Loucy (cell line): ENCODE measurements at regions not wholly inside any gene's neighbourhood (a gene's known extent, or its start where the extent isn't known, plus 50 kb on each side); places are given as distances from the start of the nearest gene placed in this dataset.

Source experiments
- H2AFZ ChIP-seq: fragments of 200-600 bp; sonication (generic); 2 replicates; pipeline ENCODE4 v1.6.0; 2016; ENCODE audit warnings: antibody characterized with exemption, mild to moderate bottlenecking, low read length, moderate library complexity
- H3F3A ChIP-seq: fragments of 200-600 bp; 2 replicates; pipeline ENCODE4 v1.6.0; 2016; ENCODE audit warnings: antibody characterized with exemption, low read depth, mild to moderate bottlenecking
- H3K27me3 ChIP-seq: fragments of 200-600 bp; sonication (generic); 2 replicates; pipeline ENCODE4 v1.6.1; 2014; ENCODE audit warnings: low read length, mild to moderate bottlenecking; ENCODE audit not compliant: insufficient read depth, poor library complexity, severe bottlenecking
- H3K36me3 ChIP-seq: fragments of 200-600 bp; sonication (generic); 2 replicates; pipeline ENCODE4 v1.6.1; 2016; ENCODE audit warnings: low read length; ENCODE audit not compliant: insufficient read depth
- H3K4me1 ChIP-seq: fragments of 200-600 bp; sonication (generic); 2 replicates; pipeline ENCODE4 v1.5.1; 2014; ENCODE audit warnings: low read length, mild to moderate bottlenecking; ENCODE audit not compliant: insufficient read depth, poor library complexity, severe bottlenecking
- H3K4me2 ChIP-seq: fragments of 200-600 bp; sonication (generic); 2 replicates; pipeline ENCODE4 v1.6.0; 2014; ENCODE audit warnings: antibody characterized with exemption, low read length, low read depth, mild to moderate bottlenecking; ENCODE audit not compliant: poor library complexity, severe bottlenecking
- H3K4me3 ChIP-seq: fragments of 200-600 bp; sonication (generic); 2 replicates; pipeline ENCODE4 v1.5.1; 2014; ENCODE audit warnings: low read length, mild to moderate bottlenecking, mixed read lengths; ENCODE audit not compliant: poor library complexity, severe bottlenecking
- H3K79me2 ChIP-seq: fragments of 200-600 bp; sonication (generic); 2 replicates; pipeline ENCODE4 v1.6.1; 2014; ENCODE audit warnings: low read length; ENCODE audit not compliant: insufficient read depth
- H3K9ac ChIP-seq: fragments of 200-600 bp; sonication (generic); 2 replicates; pipeline ENCODE4 v1.6.0; 2014; ENCODE audit warnings: mild to moderate bottlenecking, low read depth, low read length, moderate library complexity; ENCODE audit not compliant: poor library complexity, severe bottlenecking
- H3K9me2 ChIP-seq: fragments of 200-600 bp; sonication (generic); replicated peaks from 2 replicates; pipeline ENCODE4 v1.6.1; 2016; ENCODE audit warnings: low read depth, low read length, mixed read lengths
- H3K9me3 ChIP-seq: fragments of 200-600 bp; sonication (generic); 2 replicates; pipeline ENCODE4 v1.6.1; 2014; ENCODE audit warnings: mild to moderate bottlenecking, antibody characterized with exemption, low read length, low read depth; ENCODE audit not compliant: insufficient read depth
- H4K20me1 ChIP-seq: fragments of 200-600 bp; sonication (generic); 2 replicates; pipeline ENCODE4 v1.6.0; 2014; ENCODE audit warnings: antibody characterized with exemption, low read length, mild to moderate bottlenecking; ENCODE audit not compliant: insufficient read depth, poor library complexity, severe bottlenecking
- CTCF ChIP-seq: fragments of 200-600 bp; sonication (generic); conservative IDR thresholded peaks from 2 replicates; pipeline ENCODE4 v1.5.1; 2014; ENCODE audit warnings: mild to moderate bottlenecking, antibody characterized with exemption, low read length
- EZH2phosphoT487 ChIP-seq: fragments of 200-600 bp; IDR thresholded peaks from 2 replicates; pipeline ENCODE4 v1.6.1; 2018; ENCODE audit warnings: antibody characterized with exemption, mild to moderate bottlenecking, moderate library complexity, borderline replicate concordance

- no peak overlapping the region for H3K9ac ChIP-seq
- peaks cover 13% of the 10 kb centered on the region for H3K4me1 ChIP-seq
- TF ChIP-seq EZH2phosphoT487 (no peak), CTCF (no peak)
- no peaks in the 10 kb centered on the region for H3K36me3 ChIP-seq
- no peak overlapping the region for H3K4me2 ChIP-seq
- no peaks in the 10 kb centered on the region for H3K9me3 ChIP-seq
- no peaks in the 10 kb centered on the region for H3K27me3 ChIP-seq
- H3K9me2 ChIP-seq: 0 out of 2 replicates have a peak, but pooled peaks cover 3% of the 10 kb centered on the region
- H3K4me3 ChIP-seq: no peak overlapping the region
- no peaks in the 10 kb centered on the region; the same call in 1 of the 2 replicates for H3F3A ChIP-seq
- no peak overlapping the region for H2AFZ ChIP-seq
- H3K79me2 ChIP-seq: no peaks in the 10 kb centered on the region
- H4K20me1 ChIP-seq: no peaks in the 10 kb centered on the region
These were observed 603.6 kb downstream of the SPRY1 start for GRCh38 chr4:124000233-124000632.

GRCh38 chr4:124015766-124016165 lies 619.2 kb downstream of the SPRY1 start:
- no peak overlapping the region for H2AFZ ChIP-seq

GRCh38 chr4:124017185-124017785 lies 620.7 kb downstream of the SPRY1 start:
- Histone ChIP-seq H2AFZ (no peak overlapping the region), H3K9me2 (no peaks in the 10 kb centered on the region), H3K27me3 (no peaks in the 10 kb centered on the region), H3F3A (no peaks in the 10 kb centered on the region), H3K9me3 (no peaks in the 10 kb centered on the region), H3K79me2 (no peaks in the 10 kb centered on the region), H3K4me1 (peaks cover 9% of the 10 kb centered on the region), H3K4me3 (no peak overlapping the region), H3K4me2 (no peak overlapping the region), H4K20me1 (no peaks in the 10 kb centered on the region), H3K9ac (no peak overlapping the region), H3K36me3 (no peaks in the 10 kb centered on the region)
- TF ChIP-seq EZH2phosphoT487: no peak
- TF ChIP-seq CTCF: no peak

More at GRCh38 chr4:124015766-124016165, 619.2 kb downstream of the SPRY1 start:
- Histone ChIP-seq H3K4me1 (peaks cover 9% of the 10 kb centered on the region), H3K79me2 (no peaks in the 10 kb centered on the region), H3K27me3 (no peaks in the 10 kb centered on the region), H4K20me1 (no peaks in the 10 kb centered on the region), H3K9me3 (no peaks in the 10 kb centered on the region), H3K9ac (no peak overlapping the region), H3K36me3 (no peaks in the 10 kb centered on the region), H3K9me2 (no peaks in the 10 kb centered on the region), H3F3A (no peaks in the 10 kb centered on the region), H3K4me2 (no peak overlapping the region), H3K4me3 (no peak overlapping the region)
- TF ChIP-seq EZH2phosphoT487 (no peak), CTCF (no peak)
